ENCODE measurements at regions not wholly inside any gene's neighbourhood (a gene's known extent, or its start where the extent isn't known, plus 50 kb on each side); places are given as distances from the start of the nearest gene placed in this dataset.

DNA sequence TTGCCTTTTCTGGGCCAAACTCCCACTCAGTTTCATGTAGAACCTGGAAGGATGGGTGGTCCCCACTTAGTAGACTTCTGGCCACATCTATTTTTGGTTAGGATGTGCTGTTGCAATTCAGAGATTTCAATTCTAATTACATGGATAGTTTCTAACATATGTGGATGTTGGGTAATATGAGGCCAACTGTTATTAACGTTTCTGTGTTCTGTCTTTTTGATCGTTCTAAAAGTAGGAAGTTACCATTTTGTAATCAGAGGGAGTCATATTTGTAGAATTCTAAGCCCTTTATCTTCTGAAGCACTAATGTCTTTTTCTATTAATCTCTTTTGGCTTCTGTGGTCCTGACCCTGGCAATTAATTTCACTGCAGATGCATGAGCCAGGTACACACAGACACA, 141.6 kb upstream of the SPEF2 start:
- TF ChIP-seq, protein P1, sequence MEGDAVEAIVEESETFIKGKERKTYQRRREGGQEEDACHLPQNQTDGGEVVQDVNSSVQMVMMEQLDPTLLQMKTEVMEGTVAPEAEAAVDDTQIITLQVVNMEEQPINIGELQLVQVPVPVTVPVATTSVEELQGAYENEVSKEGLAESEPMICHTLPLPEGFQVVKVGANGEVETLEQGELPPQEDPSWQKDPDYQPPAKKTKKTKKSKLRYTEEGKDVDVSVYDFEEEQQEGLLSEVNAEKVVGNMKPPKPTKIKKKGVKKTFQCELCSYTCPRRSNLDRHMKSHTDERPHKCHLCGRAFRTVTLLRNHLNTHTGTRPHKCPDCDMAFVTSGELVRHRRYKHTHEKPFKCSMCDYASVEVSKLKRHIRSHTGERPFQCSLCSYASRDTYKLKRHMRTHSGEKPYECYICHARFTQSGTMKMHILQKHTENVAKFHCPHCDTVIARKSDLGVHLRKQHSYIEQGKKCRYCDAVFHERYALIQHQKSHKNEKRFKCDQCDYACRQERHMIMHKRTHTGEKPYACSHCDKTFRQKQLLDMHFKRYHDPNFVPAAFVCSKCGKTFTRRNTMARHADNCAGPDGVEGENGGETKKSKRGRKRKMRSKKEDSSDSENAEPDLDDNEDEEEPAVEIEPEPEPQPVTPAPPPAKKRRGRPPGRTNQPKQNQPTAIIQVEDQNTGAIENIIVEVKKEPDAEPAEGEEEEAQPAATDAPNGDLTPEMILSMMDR (IDR thresholded peaks at IDR 0.05; ENCODE audit: control extremely low read depth in 1 of 3, insufficient read depth in 1 of 3, low read depth in 1 of 3, low read length in 3 of 3) = no peak
- no peak for TF ChIP-seq BRCA1 (IDR thresholded peaks at IDR 0.05; ENCODE audit: low read depth, low read length)
- TF ChIP-seq TBP (IDR thresholded peaks at IDR 0.05; ENCODE audit: low read depth, low read length) = no peak
- TF ChIP-seq RFX5 (IDR thresholded peaks at IDR 0.05; ENCODE audit: borderline replicate concordance, low read depth, low read length) = no peak
- no peak for TF ChIP-seq POLR2A (IDR thresholded peaks at IDR 0.05; ENCODE audit: control extremely low read depth in 1 of 2, low read depth in 2 of 2, low read length in 2 of 2)
- TF ChIP-seq POLR2AphosphoS5 (IDR thresholded peaks at IDR 0.05; ENCODE audit: low read depth, low read length) = no peak
- no peak for TF ChIP-seq CEBPB (IDR thresholded peaks at IDR 0.05; ENCODE audit: low read depth, low read length)
- TF ChIP-seq, protein P2, sequence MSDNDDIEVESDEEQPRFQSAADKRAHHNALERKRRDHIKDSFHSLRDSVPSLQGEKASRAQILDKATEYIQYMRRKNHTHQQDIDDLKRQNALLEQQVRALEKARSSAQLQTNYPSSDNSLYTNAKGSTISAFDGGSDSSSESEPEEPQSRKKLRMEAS (IDR thresholded peaks at IDR 0.05) = no peak
- no peak for TF ChIP-seq RNF2 (IDR thresholded peaks at IDR 0.05; ENCODE audit: borderline replicate concordance, low read depth, low read length, missing control alignments, poor library complexity, severe bottlenecking)
- no peak for TF ChIP-seq GABPA (IDR thresholded peaks at IDR 0.05; ENCODE audit: borderline replicate concordance, insufficient read depth, low read length)
- TF ChIP-seq YY1 (IDR thresholded peaks at IDR 0.05; ENCODE audit: low read depth, low read length) = no peak
- TF ChIP-seq HDAC6 (IDR thresholded peaks at IDR 0.05; ENCODE audit: low read depth, low read length) = no peak

Data from H1 (cell line).